Naive thymus-derived CD4-positive, alpha-beta T cell (primary cell): ENCODE measurements at regions not wholly inside any gene's neighbourhood (a gene's known extent, or its start where the extent isn't known, plus 50 kb on each side); places are given as distances from the start of the nearest gene placed in this dataset.

Experiments
- ATAC-seq: fragments of 150-1000 bp; cut with Tn5 transposase; 2 replicates; pipeline ENCODE4 v1.10.0; 2021; ENCODE audit warnings: mild to moderate bottlenecking, moderate library complexity
- CTCF ChIA-PET: fragments of 350-600 bp; sonication (Branson Sonifier 250); formaldehyde crosslinking; loops from one replicate; lab custom pipeline; 2021; ENCODE audit warnings: antibody characterized with exemption; lab: Charles Lee
- POLR2A ChIA-PET: fragments of 350-600 bp; sonication (Branson Sonifier 250); formaldehyde crosslinking; loops from one replicate; lab custom pipeline; 2021; ENCODE audit warnings: antibody characterized with exemption, inconsistent platforms; lab: Charles Lee
- DNase-seq, 9 donors: peaks; one replicate each; pipeline versions ENCODE4 v3.0.0 to v3.0.0-alpha.2; 2020 to 2022; ENCODE audit warnings: mixed read lengths in 1 of 9
- H3K27ac ChIP-seq: one replicate; pipeline ENCODE4 v1.7.0; 2013; ENCODE audit warnings: mild to moderate bottlenecking, low read depth, low read length, moderate library complexity
- H3K27me3 ChIP-seq, 2 donors: one replicate each; pipeline ENCODE4 v1.7.0; 2013; ENCODE audit warnings: low read length in 2 of 2, mild to moderate bottlenecking in 2 of 2, moderate library complexity in 2 of 2; ENCODE audit not compliant: control insufficient read depth in 2 of 2, insufficient read depth in 2 of 2
- H3K36me3 ChIP-seq, 3 experiments: 1 replicate in 2 of 3; 2 replicates in 1 of 3; pipeline ENCODE4 v1.7.0; 2013; ENCODE audit warnings: low read length in 3 of 3, mild to moderate bottlenecking in 3 of 3, moderate library complexity in 1 of 3; ENCODE audit not compliant: insufficient read depth in 3 of 3, control insufficient read depth in 2 of 3
- H3K4me1 ChIP-seq, 2 donors: one replicate each; pipeline ENCODE4 v1.7.0; 2013; ENCODE audit warnings: low read length in 2 of 2, mild to moderate bottlenecking in 2 of 2, moderate library complexity in 1 of 2; ENCODE audit not compliant: control insufficient read depth in 2 of 2, insufficient read depth in 2 of 2
- H3K4me3 ChIP-seq: 2 replicates; pipeline ENCODE4 v1.7.0; 2013; ENCODE audit warnings: mild to moderate bottlenecking, low read length
- H3K9me3 ChIP-seq, 3 experiments: 1 replicate in 2 of 3; 2 replicates in 1 of 3; pipeline ENCODE4 v1.7.0; 2013; ENCODE audit warnings: low read length in 3 of 3; ENCODE audit not compliant: control insufficient read depth in 2 of 3
- H3K27ac Mint-ChIP-seq, 9 donors: one replicate each; pipeline ENCODE4 v1.8.0; 2020 to 2022; ENCODE audit warnings: mixed read lengths in 9 of 9, mild to moderate bottlenecking in 8 of 9, moderate library complexity in 5 of 9, inconsistent platforms in 2 of 9
- H3K27me3 Mint-ChIP-seq, 5 donors: one replicate each; pipeline ENCODE4 v1.8.0; 2021 to 2022; ENCODE audit warnings: mixed read lengths in 5 of 5, mild to moderate bottlenecking in 1 of 5
- H3K36me3 Mint-ChIP-seq, 5 donors: one replicate each; pipeline ENCODE4 v1.8.0; 2020 to 2022; ENCODE audit warnings: mixed read lengths in 5 of 5, mild to moderate bottlenecking in 3 of 5, inconsistent platforms in 1 of 5
- H3K4me1 Mint-ChIP-seq, 7 donors: one replicate each; pipeline ENCODE4 v1.8.0; 2020 to 2022; ENCODE audit warnings: mixed read lengths in 7 of 7, mild to moderate bottlenecking in 3 of 7, inconsistent platforms in 1 of 7
- H3K4me3 Mint-ChIP-seq, 10 donors: one replicate each; pipeline ENCODE4 v1.8.0; 2020 to 2022; ENCODE audit warnings: mild to moderate bottlenecking in 10 of 10, mixed read lengths in 10 of 10, moderate library complexity in 6 of 10, inconsistent platforms in 2 of 10
- H3K9me3 Mint-ChIP-seq, 11 donors: one replicate each; pipeline ENCODE4 v1.8.0; 2020 to 2022; ENCODE audit warnings: mixed read lengths in 11 of 11, mild to moderate bottlenecking in 4 of 11, inconsistent platforms in 1 of 11, moderate library complexity in 1 of 11
- intact Hi-C, 2 donors: fragments of 100-400 bp; cut with micrococcal nuclease; formaldehyde crosslinking; loops; one replicate each; pipeline ENCODE4 v1.15.1; 2023

- POLR2A ChIA-PET = no interaction called here
- H3K27me3 Mint-ChIP-seq = peaks cover 4 to 33% (median 8%) of the 10 kb centered on the region in 5 donors
- no peak overlapping the region for H3K4me3 Mint-ChIP-seq
- intact Hi-C loops = no loop called here
- H3K9me3 ChIP-seq = no peaks in the 10 kb centered on the region
- no peak overlapping the region for H3K27ac ChIP-seq
- DNase-seq (no peak), ATAC-seq (peak; percentile 27)
- H3K4me1 Mint-ChIP-seq = peaks cover 0 to 3% (median 0%) of the 10 kb centered on the region in 7 donors
- no peak overlapping the region for H3K4me3 ChIP-seq
- no peaks in the 10 kb centered on the region for H3K4me1 ChIP-seq
- no peak overlapping the region for H3K27ac Mint-ChIP-seq
- CTCF ChIA-PET = interaction anchor here (1.8 to 1.9 kb wide), 2 partner anchors 8 to 139 kb away, joined by 4 to 5 read pairs; no protein-coding TSS in a partner anchor
- no peaks in the 10 kb centered on the region for H3K36me3 ChIP-seq
- H3K27me3 ChIP-seq = no peaks in the 10 kb centered on the region
- H3K9me3 Mint-ChIP-seq = peaks cover 0 to 2% (median 0%) of the 10 kb centered on the region in 11 donors
- H3K36me3 Mint-ChIP-seq = no peaks in the 10 kb centered on the region
Observed at GRCh38 chr5:157956271-157956885, 97.4 kb upstream of the CLINT1 start.

- no peak overlapping the region for H3K27ac ChIP-seq
- intact Hi-C loops = loop anchor here in 1 of 2 donors (2.0 kb wide), 1 partner anchor 1149 kb away; no protein-coding TSS in a partner anchor
- peaks cover 0 to 2% (median 0%) of the 10 kb centered on the region in 11 donors for H3K9me3 Mint-ChIP-seq
- peaks cover 4 to 27% (median 8%) of the 10 kb centered on the region in 5 donors for H3K27me3 Mint-ChIP-seq
- CTCF ChIA-PET = interaction anchor here (1.9 kb wide), 1 partner anchor 138 kb away, joined by 4 read pairs; no protein-coding TSS in a partner anchor
- H3K4me1 Mint-ChIP-seq = peaks cover 0 to 3% (median 0%) of the 10 kb centered on the region in 7 donors
- H3K9me3 ChIP-seq = no peaks in the 10 kb centered on the region
- DNase-seq (no peak), ATAC-seq (no peak)
- no peaks in the 10 kb centered on the region for H3K36me3 ChIP-seq
- no peak overlapping the region for H3K4me3 ChIP-seq
- H3K36me3 Mint-ChIP-seq = no peaks in the 10 kb centered on the region
- no peaks in the 10 kb centered on the region for H3K4me1 ChIP-seq
- H3K27me3 ChIP-seq = no peaks in the 10 kb centered on the region
- H3K4me3 Mint-ChIP-seq = no peak overlapping the region
- POLR2A ChIA-PET = no interaction called here
- peak overlapping the region in 1 of 9 donors; percentile 28 for H3K27ac Mint-ChIP-seq
Observed at GRCh38 chr5:157955541-157956172, 96.7 kb upstream of the CLINT1 start.

- no peak overlapping the region for H3K27ac ChIP-seq
- Mint-ChIP-seq H3K4me1 (peaks cover 4 to 8% (median 6%) of the 10 kb centered on the region in 7 donors), H3K9me3 (no peaks in the 10 kb centered on the region), H3K27me3 (peaks cover 6 to 33% (median 14%) of the 10 kb centered on the region in 5 donors), H3K36me3 (no peaks in the 10 kb centered on the region), H3K27ac (no peak overlapping the region), H3K4me3 (no peak overlapping the region)
- intact Hi-C loops = no loop called here
- CTCF ChIA-PET = interaction anchor here (0.7 to 4.7 kb wide), 3 partner anchors 11 to 256 kb away, joined by 4 to 29 read pairs (median 4); no protein-coding TSS in a partner anchor
- no peaks in the 10 kb centered on the region for H3K27me3 ChIP-seq
- no peak overlapping the region for H3K4me3 ChIP-seq
- ATAC-seq = no peak
- POLR2A ChIA-PET = no interaction called here
- H3K36me3 ChIP-seq = no peaks in the 10 kb centered on the region
- no peaks in the 10 kb centered on the region for H3K4me1 ChIP-seq
- no peaks in the 10 kb centered on the region for H3K9me3 ChIP-seq
- no peak for DNase-seq
Observed at GRCh38 chr5:157952374-157952685, 93.4 kb upstream of the CLINT1 start.

GRCh38 chr5:157951673-157952373 is 92.9 kb upstream of the CLINT1 start:
- ATAC-seq (no peak), DNase-seq (no peak)
- peaks cover 4 to 8% (median 6%) of the 10 kb centered on the region in 7 donors for H3K4me1 Mint-ChIP-seq
- no peak overlapping the region for H3K4me3 ChIP-seq
- no peak overlapping the region for H3K4me3 Mint-ChIP-seq
- intact Hi-C loops = no loop called here
- no peaks in the 10 kb centered on the region for H3K27me3 ChIP-seq
- no peaks in the 10 kb centered on the region for H3K9me3 ChIP-seq
- no peaks in the 10 kb centered on the region for H3K36me3 ChIP-seq
- no peaks in the 10 kb centered on the region for H3K4me1 ChIP-seq
- H3K27me3 Mint-ChIP-seq = peaks cover 5 to 33% (median 14%) of the 10 kb centered on the region in 5 donors
- H3K36me3 Mint-ChIP-seq = no peaks in the 10 kb centered on the region
- ChIA-PET POLR2A (no interaction called here), CTCF (interaction anchor here (0.7 to 4.7 kb wide), 3 partner anchors 12 to 596 kb away, joined by 4 to 29 read pairs (median 4); no protein-coding TSS in a partner anchor)
- H3K9me3 Mint-ChIP-seq = no peaks in the 10 kb centered on the region
- H3K27ac Mint-ChIP-seq = no peak overlapping the region
- H3K27ac ChIP-seq = no peak overlapping the region

- no peaks in the 10 kb centered on the region for H3K27me3 ChIP-seq
- DNase-seq = no peak
- no peaks in the 10 kb centered on the region for H3K9me3 ChIP-seq
- intact Hi-C loops = loop anchor here (1.0 to 2.0 kb wide), 4 partner anchors 31 to 1184 kb away; no protein-coding TSS in a partner anchor
- ChIA-PET CTCF (interaction anchor here (1.1 to 4.7 kb wide), 18 partner anchors 8 to 1157 kb away, joined by 3 to 36 read pairs (median 4); no protein-coding TSS in a partner anchor), POLR2A (interaction anchor here (1.5 kb wide), 1 partner anchor 129 kb away, joined by 3 read pairs; no protein-coding TSS in a partner anchor)
- ATAC-seq = no peak
- no peak overlapping the region for H3K4me3 ChIP-seq
- H3K9me3 Mint-ChIP-seq = no peaks in the 10 kb centered on the region
- H3K36me3 ChIP-seq = no peaks in the 10 kb centered on the region
- no peak overlapping the region for H3K4me3 Mint-ChIP-seq
- H3K27me3 Mint-ChIP-seq = peaks cover 5 to 27% (median 9%) of the 10 kb centered on the region in 5 donors
- H3K4me1 Mint-ChIP-seq = peaks cover 5 to 10% (median 6%) of the 10 kb centered on the region in 7 donors
- no peak overlapping the region for H3K27ac ChIP-seq
- no peaks in the 10 kb centered on the region for H3K36me3 Mint-ChIP-seq
- no peak overlapping the region for H3K27ac Mint-ChIP-seq
- no peaks in the 10 kb centered on the region for H3K4me1 ChIP-seq
Observed at GRCh38 chr5:157949520-157949919, 90.6 kb upstream of the CLINT1 start.

- Mint-ChIP-seq H3K9me3 (no peaks in the 10 kb centered on the region), H3K4me1 (peaks cover 5 to 10% (median 6%) of the 10 kb centered on the region in 7 donors), H3K4me3 (peak overlapping the region in 4 of 10 donors; percentile 1 to 44 (median 4)), H3K36me3 (no peaks in the 10 kb centered on the region), H3K27me3 (peaks cover 5 to 27% (median 9%) of the 10 kb centered on the region in 5 donors), H3K27ac (no peak overlapping the region)
- H3K27me3 ChIP-seq = no peaks in the 10 kb centered on the region
- ATAC-seq (peak; percentile 97), DNase-seq (peak; percentile 44 to 78 (median 69))
- no peaks in the 10 kb centered on the region for H3K4me1 ChIP-seq
- H3K36me3 ChIP-seq = no peaks in the 10 kb centered on the region
- no peak overlapping the region for H3K4me3 ChIP-seq
- no peaks in the 10 kb centered on the region for H3K9me3 ChIP-seq
- H3K27ac ChIP-seq = no peak overlapping the region
- ChIA-PET CTCF (interaction anchor here (0.6 to 4.7 kb wide), 27 partner anchors 8 to 1158 kb away, joined by 3 to 36 read pairs (median 4); partner anchors contain the start of gene CLINT1), POLR2A (interaction anchor here (1.5 kb wide), 1 partner anchor 129 kb away, joined by 3 read pairs; no protein-coding TSS in a partner anchor)
- intact Hi-C loops = loop anchor here (1.0 to 2.0 kb wide), 8 partner anchors 30 to 1184 kb away; partner anchors contain the start of gene CLINT1 (in 1 of the 2)
Observed at GRCh38 chr5:157948738-157949410, 89.9 kb upstream of the CLINT1 start.
